K562 (cell line): ENCODE measurements at regions not wholly inside any gene's neighbourhood (a gene's known extent, or its start where the extent isn't known, plus 50 kb on each side); places are given as distances from the start of the nearest gene placed in this dataset.
A peak's percentile ranks its signal among the peaks of the same experiment; 100 is the strongest.

Source experiments
- ATAC-seq: fragments of 200-7000 bp; cut with Tn5 transposase; 3 replicates; pipeline ENCODE4 v1.9.1; 2020; ENCODE audit warnings: moderate library complexity
- BruUV-seq: library from RNA; stranded (reverse); fragments of 400-500 nt; replicated peaks from 2 replicates; lab custom pipeline; 2021; lab: Mats Ljungman, UMichigan
- CTCF ChIA-PET: fragments of 300-600 bp; formaldehyde crosslinking; extraction: SDS; loops from one replicate; lab custom pipeline; 2021; ENCODE audit warnings: low intra/inter-chr PET ratio; lab: Yijun Ruan, JAX
- POLR2A ChIA-PET: fragments of 300-600, 350-650 bp; sonication (Branson Sonifier 250); formaldehyde crosslinking; extraction: SDS; loops from one replicate; lab custom pipeline; 2021; ENCODE audit warnings: antibody characterized with exemption, inconsistent platforms; lab: Yijun Ruan, JAX
- DNase-seq, 4 experiments: peaks; one replicate each; pipeline versions ENCODE4 v3.0.0 to v3.0.0-alpha.2; 2011 to 2018; ENCODE audit warnings: low spot score in 3 of 4, mixed read lengths in 3 of 4; ENCODE audit errors: extremely low read depth in 1 of 4
- FAIRE-seq: peaks from 2 replicates; lab custom pipeline; 2011; peaks lifted over from hg19 to GRCh38; lab: Jason Lieb, UNC
- H2AFZ ChIP-seq: 2 replicates; pipeline ENCODE4 v1.6.0; 2011; ENCODE audit warnings: low read depth, low read length, control low read depth, inconsistent platforms
- H3K27ac ChIP-seq: fragments of 200-600 bp; 3 replicates; pipeline ENCODE4 v1.8.0; 2011; ENCODE audit warnings: low read depth, mild to moderate bottlenecking, control low read depth, inconsistent platforms, low read length, moderate library complexity, mixed read lengths; ENCODE audit errors: extremely low read depth
- H3K27me3 ChIP-seq, 2 experiments: fragments of 300-600 bp in 1 of 2; 2 replicates in 1 of 2; 3 replicates in 1 of 2; pipeline versions ENCODE4 v1.6.0 to v1.8.0; 2011; ENCODE audit warnings: inconsistent platforms in 2 of 2, low read length in 2 of 2, mild to moderate bottlenecking in 1 of 2, mixed read lengths in 1 of 2, moderate library complexity in 1 of 2; ENCODE audit not compliant: control insufficient read depth in 2 of 2, insufficient read depth in 2 of 2
- H3K36me3 ChIP-seq: fragments of 300-600 bp; 3 replicates; pipeline ENCODE4 v1.8.0; 2011; ENCODE audit warnings: mild to moderate bottlenecking, low read length, inconsistent platforms; ENCODE audit not compliant: control insufficient read depth, insufficient read depth
- H3K4me1 ChIP-seq, 2 experiments: fragments of 200-600 bp in 1 of 2; replicated peaks in 1 of 2; 2 replicates in 1 of 2; 3 replicates in 1 of 2; pipeline versions ENCODE4 v1.5.1 to v1.8.0; 2011; ENCODE audit warnings: inconsistent platforms in 2 of 2, low read length in 2 of 2, mild to moderate bottlenecking in 1 of 2, mixed read lengths in 1 of 2, moderate library complexity in 1 of 2; ENCODE audit not compliant: control insufficient read depth in 2 of 2, insufficient read depth in 2 of 2
- H3K4me2 ChIP-seq: 2 replicates; pipeline ENCODE4 v1.6.1; 2011; ENCODE audit warnings: low read length, control low read depth, inconsistent platforms, mixed read lengths; ENCODE audit not compliant: insufficient read depth
- H3K4me3 ChIP-seq: fragments of 200-600 bp; sonication (generic), shearing (Covaris generic); 2 replicates; pipeline ENCODE4 v1.5.1; 2016; ENCODE audit warnings: control low read depth, inconsistent platforms
- H3K79me2 ChIP-seq: fragments of 200-600 bp; 3 replicates; pipeline ENCODE4 v1.8.0; 2011; ENCODE audit warnings: low read length, inconsistent platforms; ENCODE audit not compliant: control insufficient read depth, insufficient read depth
- H3K9ac ChIP-seq, 2 experiments: 2 replicates each; pipeline versions ENCODE4 v1.6.0 to v1.6.1; 2011; ENCODE audit warnings: low read depth in 2 of 2, low read length in 2 of 2, control low read depth in 1 of 2, inconsistent platforms in 1 of 2, mild to moderate bottlenecking in 1 of 2, mixed read lengths in 1 of 2; ENCODE audit not compliant: insufficient read depth in 1 of 2
- H3K9me1 ChIP-seq: one replicate; pipeline ENCODE4 v1.6.0; 2011; ENCODE audit warnings: inconsistent platforms, mild to moderate bottlenecking, low read length, moderate library complexity; ENCODE audit not compliant: control insufficient read depth, insufficient read depth
- H3K9me3 ChIP-seq: replicated peaks from 2 replicates; pipeline ENCODE4 v1.5.1; 2011; ENCODE audit warnings: low read depth, low read length, inconsistent platforms; ENCODE audit not compliant: control insufficient read depth, insufficient read depth
- H4K20me1 ChIP-seq: replicated peaks from 2 replicates; pipeline ENCODE4 v1.6.1; 2011; ENCODE audit warnings: low read length, inconsistent platforms, mixed read lengths; ENCODE audit not compliant: control insufficient read depth, insufficient read depth
- CEBPB ChIP-seq: fragments of 450-650 bp; IDR thresholded peaks from 2 replicates; pipeline ENCODE4 v1.6.1; 2016; ENCODE audit warnings: missing genetic modification characterization, missing compliant biosample characterization
- CEBPG ChIP-seq, 3 experiments: fragments of 200-800 bp in 1 of 3; sonication (Bioruptor generic) in 1 of 3; sonication (generic) in 1 of 3; formaldehyde crosslinking in 1 of 3; IDR thresholded peaks in 2 of 3; conservative IDR thresholded peaks in 1 of 3; 2 replicates each; pipeline versions ENCODE4 v1.6.1 to v1.8.0; 2016 to 2022; ENCODE audit warnings: missing compliant biosample characterization in 2 of 3, missing genetic modification characterization in 2 of 3, mild to moderate bottlenecking in 1 of 3, missing genetic modification reagents in 1 of 3
- DIDO1 ChIP-seq: fragments of 450-650 bp; IDR thresholded peaks from 2 replicates; pipeline ENCODE4 v1.6.1; 2016; ENCODE audit warnings: low read depth, missing biosample characterization, missing genetic modification characterization
- ETV6 ChIP-seq, 3 experiments: fragments of 150-350 bp in 1 of 3; sonication (generic) in 1 of 3; formaldehyde crosslinking in 1 of 3; IDR thresholded peaks; 2 replicates each; pipeline versions ENCODE4 v1.6.1 to v1.8.0; 2014 to 2022; ENCODE audit warnings: borderline replicate concordance in 2 of 3, low read depth in 2 of 3, antibody characterized with exemption in 1 of 3, low read length in 1 of 3, mild to moderate bottlenecking in 1 of 3, missing genetic modification reagents in 1 of 3
- GTF2A2 ChIP-seq: IDR thresholded peaks from 2 replicates; pipeline ENCODE4 v1.6.1; 2016; ENCODE audit warnings: mild to moderate bottlenecking, missing genetic modification characterization, missing compliant biosample characterization
- SMARCC2 ChIP-seq: fragments of 450-650 bp; IDR thresholded peaks from 2 replicates; pipeline ENCODE4 v1.6.1; 2017; ENCODE audit warnings: antibody characterized with exemption, moderate library complexity, mild to moderate bottlenecking, low read depth
- XRCC3 ChIP-seq: fragments of 450-650 bp; IDR thresholded peaks from 2 replicates; pipeline ENCODE4 v1.6.1; 2017; ENCODE audit warnings: mild to moderate bottlenecking, moderate library complexity
- XRCC4 ChIP-seq: IDR thresholded peaks from one replicate; pipeline ENCODE4 v1.6.1; 2011; ENCODE audit not compliant: insufficient read depth, insufficient read length; ENCODE audit errors: extremely low read depth
- ZFP91 ChIP-seq: sonication (generic); formaldehyde crosslinking; IDR thresholded peaks from 2 replicates; pipeline ENCODE4 v1.8.0; 2022; ENCODE audit warnings: mild to moderate bottlenecking, missing genetic modification reagents
- ZNF431 ChIP-seq: sonication (generic); formaldehyde crosslinking; IDR thresholded peaks from 2 replicates; pipeline ENCODE4 v1.8.0; 2022; ENCODE audit warnings: mild to moderate bottlenecking, missing genetic modification reagents
- WGBS: fragments of 100-300 bp; shearing (Covaris generic); methylation state at CpG from one replicate; pipeline ENCODE4 v1.1.6; 2016; ENCODE audit warnings: low coverage, mixed read lengths; ENCODE audit not compliant: insufficient coverage; ENCODE audit errors: missing lambda C conversion rate; 5-methylcytosine and 5-hydroxymethylcytosine counted together
- in situ Hi-C: fragments of 300-500 bp; cut with MboI; formaldehyde crosslinking; loops from 4 replicates; pipeline ENCODE4 v1.15.0; 2018; ENCODE audit warnings: inconsistent platforms, mixed read lengths
- intact Hi-C: fragments of 100-400 bp; cut with micrococcal nuclease; formaldehyde crosslinking; loops from 2 replicates; pipeline ENCODE4 v1.14.2; 2022
- TF ChIP-seq, protein P1 (sequence below): fragments of 450-650 bp; IDR thresholded peaks from 2 replicates; pipeline ENCODE4 v1.6.1; 2014; ENCODE audit warnings: low read depth, mild to moderate bottlenecking, moderate library complexity, borderline replicate concordance
- TF ChIP-seq, protein P2 (sequence below): fragments of 250-450 bp; sonication (Bioruptor Pico); IDR thresholded peaks from 2 replicates; pipeline ENCODE4 v1.8.0; 2022; ENCODE audit warnings: inconsistent platforms

DNA sequence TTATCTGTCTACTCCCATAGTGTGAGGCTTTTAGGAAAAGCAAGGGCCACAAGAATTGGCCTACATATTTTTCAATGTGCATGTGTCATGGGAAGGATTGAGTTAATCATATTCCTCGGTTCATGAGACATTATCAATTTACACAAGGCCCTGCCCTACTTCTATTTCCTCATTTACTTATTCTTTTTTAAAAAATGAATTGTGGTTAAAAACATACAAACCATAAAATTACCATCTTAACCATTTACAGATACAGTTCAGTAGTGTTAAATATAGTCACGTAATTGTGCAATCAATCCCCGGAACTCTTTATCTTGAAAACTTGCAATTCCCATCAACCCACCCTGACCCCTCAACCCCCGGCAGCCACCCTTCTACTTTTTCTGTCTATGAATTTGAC lies 284.0 kb upstream of the GADL1 start:
- 1% methylated on average over 4 of the region's 4 CpGs for WGBS

DNA sequence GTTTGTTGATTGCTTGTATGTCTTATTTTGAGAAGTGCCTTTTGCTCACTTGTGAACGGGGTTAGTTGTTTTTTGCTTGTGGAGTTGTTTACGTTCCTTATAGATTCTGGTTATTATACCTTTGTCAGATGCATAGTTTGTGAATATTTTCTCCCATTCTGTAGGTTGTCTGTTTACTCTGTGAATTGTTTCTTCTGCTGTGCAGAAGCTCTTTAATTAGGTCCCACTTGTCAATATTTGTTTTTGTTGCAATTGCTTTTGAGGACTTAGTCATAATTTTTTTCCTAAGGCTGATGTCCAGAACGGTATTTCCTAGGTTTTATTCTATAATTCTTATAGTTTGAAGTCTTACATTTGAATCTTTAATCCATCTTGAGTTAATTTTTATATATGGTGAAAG lies 285.3 kb upstream of the GADL1 start:
- Histone ChIP-seq H3K4me3 (no peak overlapping the region), H3K27ac (no peak overlapping the region), H3K27me3 (no peaks in the 10 kb centered on the region; a peak in 1 of 5 replicates), H4K20me1 (no peaks in the 10 kb centered on the region), H3K36me3 (no peaks in the 10 kb centered on the region), H3K4me1 (no peaks in the 10 kb centered on the region), H3K79me2 (no peaks in the 10 kb centered on the region), H2AFZ (no peak overlapping the region), H3K9ac (no peak overlapping the region), H3K9me3 (no peaks in the 10 kb centered on the region), H3K4me2 (no peak overlapping the region), H3K9me1 (no peaks in the 10 kb centered on the region)
- ChIA-PET CTCF (no interaction called here), POLR2A (no interaction called here)
- BruUV-seq: no TSS peak
- FAIRE-seq (no peak), ATAC-seq (no peak), DNase-seq (no peak)
- in situ Hi-C loops: no loop called here
- WGBS: 0% methylated on average over 3 of the region's 3 CpGs
- intact Hi-C loops: no loop called here
- TF ChIP-seq ZFP91 (CRISPR knock-in tag): no peak
- no peak for TF ChIP-seq ETV6 (IDR thresholded peaks at IDR 0.05; ENCODE audit: borderline replicate concordance in 1 of 2, low read depth in 2 of 2, low read length in 1 of 2)
- TF ChIP-seq ETV6 (CRISPR knock-in tag; IDR thresholded peaks at IDR 0.05; ENCODE audit: borderline replicate concordance): no peak
- TF ChIP-seq, protein P1, sequence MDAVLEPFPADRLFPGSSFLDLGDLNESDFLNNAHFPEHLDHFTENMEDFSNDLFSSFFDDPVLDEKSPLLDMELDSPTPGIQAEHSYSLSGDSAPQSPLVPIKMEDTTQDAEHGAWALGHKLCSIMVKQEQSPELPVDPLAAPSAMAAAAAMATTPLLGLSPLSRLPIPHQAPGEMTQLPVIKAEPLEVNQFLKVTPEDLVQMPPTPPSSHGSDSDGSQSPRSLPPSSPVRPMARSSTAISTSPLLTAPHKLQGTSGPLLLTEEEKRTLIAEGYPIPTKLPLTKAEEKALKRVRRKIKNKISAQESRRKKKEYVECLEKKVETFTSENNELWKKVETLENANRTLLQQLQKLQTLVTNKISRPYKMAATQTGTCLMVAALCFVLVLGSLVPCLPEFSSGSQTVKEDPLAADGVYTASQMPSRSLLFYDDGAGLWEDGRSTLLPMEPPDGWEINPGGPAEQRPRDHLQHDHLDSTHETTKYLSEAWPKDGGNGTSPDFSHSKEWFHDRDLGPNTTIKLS: no peak
- no peak for TF ChIP-seq GTF2A2
- no peak for TF ChIP-seq XRCC3
- TF ChIP-seq SMARCC2: no peak

More for the DNA sequence above, 284.0 kb upstream of the GADL1 start:
- Histone ChIP-seq H3K9ac (no peak overlapping the region), H3K4me3 (no peak overlapping the region), H3K79me2 (no peaks in the 10 kb centered on the region), H3K4me2 (no peak overlapping the region), H3K36me3 (no peaks in the 10 kb centered on the region), H3K9me3 (no peaks in the 10 kb centered on the region), H3K27ac (no peak overlapping the region), H3K4me1 (no peaks in the 10 kb centered on the region), H2AFZ (no peak overlapping the region), H3K9me1 (no peaks in the 10 kb centered on the region), H3K27me3 (no peaks in the 10 kb centered on the region; a peak in 1 of 5 replicates), H4K20me1 (no peaks in the 10 kb centered on the region)
- intact Hi-C loops (no loop called here), in situ Hi-C loops (no loop called here)
- TF ChIP-seq ZNF431 (CRISPR knock-in tag) (no peak), CEBPB (peak; percentile 65), CEBPG (CRISPR knock-in tag; IDR thresholded peaks at IDR 0.05) (no peak), CEBPG (tag; conservative IDR thresholded peaks at IDR 0.05 in 1 of 2, IDR thresholded peaks at IDR 0.05 in 1 of 2) (0 out of 4 replicates have a peak, but pooled peaks of 1 of the 2 experiments have one; percentile 39), DIDO1 (no peak), XRCC4 (no peak)
- TF ChIP-seq, protein P2, sequence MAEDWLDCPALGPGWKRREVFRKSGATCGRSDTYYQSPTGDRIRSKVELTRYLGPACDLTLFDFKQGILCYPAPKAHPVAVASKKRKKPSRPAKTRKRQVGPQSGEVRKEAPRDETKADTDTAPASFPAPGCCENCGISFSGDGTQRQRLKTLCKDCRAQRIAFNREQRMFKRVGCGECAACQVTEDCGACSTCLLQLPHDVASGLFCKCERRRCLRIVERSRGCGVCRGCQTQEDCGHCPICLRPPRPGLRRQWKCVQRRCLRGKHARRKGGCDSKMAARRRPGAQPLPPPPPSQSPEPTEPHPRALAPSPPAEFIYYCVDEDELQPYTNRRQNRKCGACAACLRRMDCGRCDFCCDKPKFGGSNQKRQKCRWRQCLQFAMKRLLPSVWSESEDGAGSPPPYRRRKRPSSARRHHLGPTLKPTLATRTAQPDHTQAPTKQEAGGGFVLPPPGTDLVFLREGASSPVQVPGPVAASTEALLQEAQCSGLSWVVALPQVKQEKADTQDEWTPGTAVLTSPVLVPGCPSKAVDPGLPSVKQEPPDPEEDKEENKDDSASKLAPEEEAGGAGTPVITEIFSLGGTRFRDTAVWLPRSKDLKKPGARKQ (CRISPR knock-in tag): no peak
- DNase-seq (no peak), FAIRE-seq (no peak), ATAC-seq (no peak)
- ChIA-PET POLR2A (no interaction called here), CTCF (no interaction called here)
- BruUV-seq: no TSS peak
